Fibroblast of mammary gland (primary cell): ENCODE measurements at regions not wholly inside any gene's neighbourhood (a gene's known extent, or its start where the extent isn't known, plus 50 kb on each side); places are given as distances from the start of the nearest gene placed in this dataset.

Experiments
- DNase-seq: peaks from one replicate; pipeline ENCODE4 v3.0.0-alpha.2; 2010; ENCODE audit warnings: low read depth
- H3K4me3 ChIP-seq: 2 replicates; pipeline ENCODE4 v1.5.1; 2011; ENCODE audit warnings: low read depth, mild to moderate bottlenecking, low read length, moderate library complexity; ENCODE audit not compliant: control insufficient read depth
- TF ChIP-seq, protein P1 (sequence below): conservative IDR thresholded peaks from 2 replicates; pipeline ENCODE4 v1.5.1; 2011; ENCODE audit warnings: low read depth, low read length, inconsistent platforms; ENCODE audit not compliant: control insufficient read depth, insufficient read depth

DNA sequence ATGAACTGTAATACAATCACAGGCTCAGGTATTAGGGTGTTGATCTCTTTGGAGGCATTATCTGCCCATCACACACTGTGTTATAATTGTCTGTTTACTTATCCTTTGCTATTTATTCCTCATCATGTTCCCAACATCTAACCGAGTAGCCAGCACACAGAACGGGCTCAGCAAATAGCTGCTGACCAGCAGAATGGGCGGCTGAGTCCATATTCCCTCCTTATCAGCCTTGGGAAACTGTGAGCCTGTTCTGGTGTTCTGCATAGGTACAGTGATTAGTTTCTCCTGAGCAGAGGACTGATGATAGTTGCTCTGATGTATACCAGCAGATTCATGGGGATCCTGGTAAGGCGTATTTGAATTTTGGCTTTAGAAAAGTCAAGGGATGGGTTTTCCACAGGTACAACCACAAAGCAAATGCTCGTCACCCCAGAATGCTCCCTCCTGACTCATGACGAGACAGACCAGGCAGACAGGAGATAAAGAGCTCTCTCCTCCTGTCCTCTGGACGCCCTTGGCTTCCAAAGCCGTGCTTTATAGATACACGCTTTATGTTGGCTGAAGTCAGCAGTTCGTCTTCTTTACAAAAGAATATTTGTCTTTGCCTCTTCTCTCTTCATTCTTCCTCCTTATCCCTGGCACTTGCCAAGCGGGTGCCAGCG, 166.7 kb downstream of the TTLL2 start:
- no peak overlapping the region for H3K4me3 ChIP-seq

DNA sequence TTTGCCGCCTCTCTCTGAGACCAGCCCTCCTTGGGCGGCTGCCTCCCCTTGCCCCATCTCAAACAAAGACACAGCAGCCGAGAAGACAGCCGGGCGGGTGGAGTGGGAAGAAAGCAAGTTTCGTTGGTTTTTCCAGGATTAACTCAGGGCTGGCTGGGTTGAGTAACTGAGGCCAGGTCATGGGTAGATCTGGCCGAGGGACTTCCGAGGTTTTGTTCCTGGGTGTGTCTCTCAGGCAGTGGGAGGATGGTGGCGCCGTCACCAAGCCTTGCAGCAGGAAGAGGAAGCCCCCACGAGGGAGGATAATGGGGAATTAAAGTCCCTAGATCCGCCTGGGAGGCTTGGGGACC, 167.2 kb downstream of the TTLL2 start:
- H3K4me3 ChIP-seq, result no peak overlapping the region
- TF ChIP-seq, protein P1, sequence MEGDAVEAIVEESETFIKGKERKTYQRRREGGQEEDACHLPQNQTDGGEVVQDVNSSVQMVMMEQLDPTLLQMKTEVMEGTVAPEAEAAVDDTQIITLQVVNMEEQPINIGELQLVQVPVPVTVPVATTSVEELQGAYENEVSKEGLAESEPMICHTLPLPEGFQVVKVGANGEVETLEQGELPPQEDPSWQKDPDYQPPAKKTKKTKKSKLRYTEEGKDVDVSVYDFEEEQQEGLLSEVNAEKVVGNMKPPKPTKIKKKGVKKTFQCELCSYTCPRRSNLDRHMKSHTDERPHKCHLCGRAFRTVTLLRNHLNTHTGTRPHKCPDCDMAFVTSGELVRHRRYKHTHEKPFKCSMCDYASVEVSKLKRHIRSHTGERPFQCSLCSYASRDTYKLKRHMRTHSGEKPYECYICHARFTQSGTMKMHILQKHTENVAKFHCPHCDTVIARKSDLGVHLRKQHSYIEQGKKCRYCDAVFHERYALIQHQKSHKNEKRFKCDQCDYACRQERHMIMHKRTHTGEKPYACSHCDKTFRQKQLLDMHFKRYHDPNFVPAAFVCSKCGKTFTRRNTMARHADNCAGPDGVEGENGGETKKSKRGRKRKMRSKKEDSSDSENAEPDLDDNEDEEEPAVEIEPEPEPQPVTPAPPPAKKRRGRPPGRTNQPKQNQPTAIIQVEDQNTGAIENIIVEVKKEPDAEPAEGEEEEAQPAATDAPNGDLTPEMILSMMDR, result no peak
- DNase-seq, result no peak

More for the DNA sequence above, 166.7 kb downstream of the TTLL2 start:
- DNase-seq, result no peak
- TF ChIP-seq, protein P1, result no peak

DNA sequence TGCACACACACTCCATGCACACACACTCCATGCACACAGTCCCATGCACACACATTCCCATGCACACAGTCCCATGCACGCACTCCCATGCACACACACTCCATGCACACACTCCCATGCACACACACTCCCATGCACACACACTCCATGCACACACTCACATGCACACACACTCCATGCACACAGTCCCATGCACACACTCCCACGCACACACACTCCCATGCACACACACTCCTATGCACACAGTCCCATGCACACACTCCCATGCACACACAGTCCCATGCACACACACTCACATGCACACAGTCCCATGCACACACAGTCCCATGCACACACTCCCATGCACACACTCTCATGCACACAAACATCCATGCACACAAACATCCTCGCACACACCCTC, 168.4 kb downstream of the TTLL2 start:
- DNase-seq, result no peak
- H3K4me3 ChIP-seq, result no peak overlapping the region
- TF ChIP-seq, protein P1, result no peak

DNA sequence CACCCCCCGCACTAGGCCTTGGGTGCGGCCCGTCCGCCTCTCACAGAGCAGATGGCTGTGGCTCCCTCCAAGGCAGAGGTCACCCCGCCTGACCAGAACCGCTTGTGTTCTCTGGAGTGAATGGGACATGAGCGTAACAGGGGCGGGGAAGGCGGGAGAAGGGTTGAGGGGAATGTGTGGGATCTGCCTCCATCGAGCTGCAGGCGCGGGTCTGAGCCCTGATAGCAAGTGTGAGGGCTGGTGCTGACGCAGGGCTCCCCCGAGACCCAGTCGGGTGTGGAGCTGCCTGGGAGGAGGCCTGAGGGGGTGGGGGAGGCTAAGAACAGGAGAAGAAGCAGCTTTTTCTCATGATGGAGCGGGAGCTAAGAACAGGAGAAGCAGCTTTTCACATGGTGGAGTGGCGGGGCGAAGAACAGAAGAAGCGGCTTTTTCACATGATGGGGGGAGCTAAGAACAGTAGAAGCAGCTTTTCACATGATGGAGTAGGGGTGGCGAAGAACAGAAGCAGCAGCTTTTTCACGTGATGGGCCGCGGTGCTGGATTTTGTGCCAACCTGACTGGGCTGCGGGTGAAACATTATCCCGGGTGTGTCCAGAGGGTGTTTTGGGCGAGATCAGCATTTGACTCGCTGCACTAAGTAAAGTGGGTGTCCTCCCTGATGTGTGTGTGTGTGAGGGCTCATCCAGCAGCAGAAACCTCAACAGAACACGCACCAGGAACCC, 169.3 kb downstream of the TTLL2 start:
- DNase-seq, result peak; percentile 1
- H3K4me3 ChIP-seq, result no peak overlapping the region
- TF ChIP-seq, protein P1, result no peak

DNA sequence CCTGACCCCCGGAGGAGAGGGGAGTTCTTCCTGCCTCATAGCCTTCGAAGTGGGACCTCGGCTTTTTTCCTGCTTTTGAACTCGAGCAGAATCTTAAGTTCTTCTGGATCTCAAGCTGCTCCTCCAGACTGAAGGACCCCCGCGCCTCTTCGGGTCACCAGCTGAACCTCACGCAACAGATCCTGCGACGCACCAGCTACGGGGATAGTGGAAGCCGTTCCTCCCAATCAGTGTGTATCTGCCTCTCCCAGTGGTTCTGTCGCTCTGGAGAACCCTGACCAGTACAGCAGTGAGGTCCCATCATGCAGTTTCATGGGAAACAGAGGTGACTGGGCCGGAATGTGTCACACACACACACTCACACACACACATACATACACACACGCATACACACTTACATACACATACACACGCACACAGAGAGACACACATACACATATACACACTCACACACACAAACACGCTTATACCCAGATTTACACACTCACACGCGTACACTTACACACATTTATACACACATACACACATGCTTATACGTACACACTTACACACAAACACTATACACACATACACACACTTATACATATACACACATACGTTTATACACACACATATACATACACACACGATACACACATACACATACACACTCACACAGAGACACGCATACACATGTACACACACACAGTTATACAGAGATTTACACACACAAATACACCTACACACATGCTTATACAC, 170.0 kb downstream of the TTLL2 start:
- TF ChIP-seq, protein P1, result no peak
- DNase-seq, result no peak
- no peak overlapping the region for H3K4me3 ChIP-seq

DNA sequence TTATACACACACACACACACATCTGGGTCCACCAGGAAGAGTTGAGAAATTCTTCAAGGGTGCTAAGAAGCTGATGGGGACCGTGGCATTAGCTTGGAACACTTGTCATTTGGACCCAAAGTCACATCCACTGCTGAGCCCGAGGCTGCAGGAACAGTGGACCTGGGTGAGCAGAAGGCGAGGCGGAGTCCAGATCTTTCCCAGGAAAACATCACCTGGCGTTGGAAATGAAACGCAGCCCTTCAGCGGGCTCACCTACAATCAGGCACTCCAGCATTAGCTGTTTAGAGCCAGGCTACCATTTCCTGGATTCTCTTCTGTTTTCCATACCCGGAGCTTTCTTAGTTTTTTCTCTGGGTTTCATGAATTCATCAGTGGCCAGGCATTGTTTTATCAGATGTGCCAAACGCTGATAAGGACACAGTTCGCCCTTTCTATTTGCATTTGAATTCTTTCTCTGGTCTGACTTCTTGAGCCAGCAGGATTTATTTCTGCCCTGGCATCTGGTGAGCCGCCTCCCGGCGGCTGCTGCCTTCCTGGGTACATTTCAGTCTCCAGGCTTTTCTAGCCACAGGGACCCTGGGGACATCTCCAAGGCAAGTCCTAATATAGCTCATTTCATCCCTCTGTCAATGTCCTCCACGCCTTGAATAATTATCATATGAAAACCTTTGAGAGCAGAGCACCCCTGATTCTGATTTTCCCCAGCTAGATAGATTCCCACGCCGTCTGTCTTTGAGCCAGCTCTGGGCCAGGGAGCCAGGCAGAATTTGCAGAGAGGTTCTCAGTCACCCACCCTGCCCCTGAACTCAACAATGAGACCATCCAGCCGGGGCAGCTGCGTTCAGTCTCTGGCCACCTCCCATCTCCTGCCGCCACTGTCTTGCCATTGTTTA, 170.9 kb downstream of the TTLL2 start:
- no peak overlapping the region for H3K4me3 ChIP-seq
- TF ChIP-seq, protein P1, result no peak
- no peak for DNase-seq
